ENCODE measurements at regions not wholly inside any gene's neighbourhood (a gene's known extent, or its start where the extent isn't known, plus 50 kb on each side); places are given as distances from the start of the nearest gene placed in this dataset.

DNA sequence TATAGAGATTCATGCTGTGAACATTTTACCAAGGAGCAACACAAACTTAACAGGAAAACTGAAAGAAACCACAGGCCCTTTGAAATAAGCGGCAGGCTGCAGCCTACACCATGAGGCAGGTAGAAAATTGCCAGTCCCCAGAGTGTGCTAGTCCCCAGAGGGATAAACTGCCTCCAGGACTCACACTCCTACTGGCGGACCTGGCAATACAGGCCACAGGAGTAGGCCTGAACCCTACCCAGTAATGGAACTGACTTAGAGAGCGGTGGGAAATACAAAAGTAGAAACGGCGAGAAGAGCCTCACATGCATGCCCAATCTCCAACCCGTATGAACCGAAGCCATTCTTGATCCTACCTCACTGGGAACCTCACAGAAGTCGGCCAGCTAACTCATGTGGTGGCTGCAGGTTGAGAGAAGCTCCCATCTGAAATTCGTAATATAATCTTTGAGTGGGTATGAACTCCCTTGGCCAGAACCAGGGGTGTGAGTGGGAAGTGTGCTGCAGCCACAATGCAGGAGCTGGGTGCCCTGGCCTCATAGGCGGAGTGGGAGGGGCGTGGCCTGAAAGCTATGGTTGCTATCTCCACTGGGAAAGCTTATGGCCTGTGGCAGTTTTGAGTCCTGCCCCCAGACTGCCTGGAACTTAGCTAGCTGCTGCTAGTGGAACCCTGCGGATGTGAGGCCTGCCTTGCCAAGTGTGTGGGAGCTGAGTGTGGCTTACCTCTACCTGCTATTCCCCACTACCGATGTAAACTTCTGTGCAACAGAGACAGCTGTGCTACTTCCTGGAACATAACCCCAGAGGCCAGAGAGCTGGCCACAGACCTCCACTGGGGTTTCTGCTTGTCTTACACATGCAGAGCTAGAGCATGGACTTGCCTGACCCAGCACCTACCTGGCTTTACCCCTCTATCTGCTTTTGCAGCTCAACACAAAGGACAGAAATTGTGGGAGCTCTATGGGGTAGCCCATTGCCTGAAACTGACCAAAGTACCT, 146.5 kb upstream of the COL21A1 start:
- H4K8ac ChIP-seq (replicated peaks; ENCODE audit: insufficient read length, low read depth, low read length) = no peak overlapping the region
- H3K9ac ChIP-seq (ENCODE audit: extremely low read depth, insufficient read length, low read length) = no peak overlapping the region
- no peak overlapping the region for H2AK5ac ChIP-seq (ENCODE audit: insufficient read length, low read length)
- no peak overlapping the region for H3K4me2 ChIP-seq (ENCODE audit: insufficient read depth, insufficient read length, low read length)
- Mint-ChIP-seq H3K36me3 (ENCODE audit: insufficient read depth in 1 of 3, low read depth in 3 of 3) (peaks cover 0 to 6% (median 0%) of the 10 kb centered on the region in 3 experiments; a peak in 1 of 7 replicates), H3K9me3 (peaks cover 4 to 5% of the 10 kb centered on the region in 2 experiments; a peak in 3 of 5 replicates), H3K27ac (no peak overlapping the region; a peak in 1 of 7 replicates), H3K27me3 (ENCODE audit: low read depth) (no peaks in the 10 kb centered on the region), H3K4me1 (no peaks in the 10 kb centered on the region), H3K4me3 (no peak overlapping the region)
- H3K4me1 ChIP-seq (ENCODE audit: insufficient read depth, low read length) = no peaks in the 10 kb centered on the region; the same call in 1 of the 2 replicates
- no peak overlapping the region; the same call in 1 of the 2 replicates for H3K14ac ChIP-seq (ENCODE audit: insufficient read depth, low read length)
- H2BK12ac ChIP-seq (ENCODE audit: insufficient read length, low read depth, low read length) = no peak overlapping the region
- no peak overlapping the region for H3T11ph ChIP-seq (ENCODE audit: low read length)
- H3K79me1 ChIP-seq (ENCODE audit: insufficient read depth, low read depth, low read length, poor library complexity, severe bottlenecking) = no peaks in the 10 kb centered on the region
- no peak overlapping the region for H3K4ac ChIP-seq (ENCODE audit: low read depth, low read length)
- no peak overlapping the region for H3K56ac ChIP-seq (ENCODE audit: insufficient read length, low read depth, low read length)
- H4K5ac ChIP-seq (ENCODE audit: insufficient read length, low read depth, low read length) = no peak overlapping the region
- H2BK15ac ChIP-seq (ENCODE audit: low read depth, low read length) = no peak overlapping the region
- no peak overlapping the region for H3K23ac ChIP-seq (ENCODE audit: insufficient read length, low read depth, low read length)
- no peaks in the 10 kb centered on the region for H3K79me2 ChIP-seq (ENCODE audit: insufficient read depth, low read length)
- no peak overlapping the region for H2BK5ac ChIP-seq (ENCODE audit: insufficient read length, low read length)
- no peak overlapping the region for H3K27ac ChIP-seq (ENCODE audit: insufficient read length, low read depth, low read length)
- no peaks in the 10 kb centered on the region for H3K27me3 ChIP-seq (ENCODE audit: insufficient read depth, low read length)
- no peak overlapping the region for H4K91ac ChIP-seq (ENCODE audit: insufficient read length, low read depth, low read length)
- no peaks in the 10 kb centered on the region for H3K9me3 ChIP-seq (ENCODE audit: control insufficient read depth, low read depth, low read length)
- no peak overlapping the region for H2BK120ac ChIP-seq (ENCODE audit: low read depth, low read length, poor library complexity, severe bottlenecking)
- no peak overlapping the region for H2BK20ac ChIP-seq (ENCODE audit: low read depth, low read length, poor library complexity, severe bottlenecking)
- H2AFZ ChIP-seq (ENCODE audit: low read length) = no peak overlapping the region
- WGBS (ENCODE audit: extremely low coverage, insufficient read length, low lambda C conversion rate) = no CpG with 5 or more reads among the region's 13 CpGs
- H3K23me2 ChIP-seq (ENCODE audit: insufficient read length, low read depth, low read length, poor library complexity, severe bottlenecking) = no peaks in the 10 kb centered on the region
- no peak for DNase-seq
- H3K18ac ChIP-seq (ENCODE audit: insufficient read length, low read depth, low read length) = no peak overlapping the region
- TF ChIP-seq, protein P1, sequence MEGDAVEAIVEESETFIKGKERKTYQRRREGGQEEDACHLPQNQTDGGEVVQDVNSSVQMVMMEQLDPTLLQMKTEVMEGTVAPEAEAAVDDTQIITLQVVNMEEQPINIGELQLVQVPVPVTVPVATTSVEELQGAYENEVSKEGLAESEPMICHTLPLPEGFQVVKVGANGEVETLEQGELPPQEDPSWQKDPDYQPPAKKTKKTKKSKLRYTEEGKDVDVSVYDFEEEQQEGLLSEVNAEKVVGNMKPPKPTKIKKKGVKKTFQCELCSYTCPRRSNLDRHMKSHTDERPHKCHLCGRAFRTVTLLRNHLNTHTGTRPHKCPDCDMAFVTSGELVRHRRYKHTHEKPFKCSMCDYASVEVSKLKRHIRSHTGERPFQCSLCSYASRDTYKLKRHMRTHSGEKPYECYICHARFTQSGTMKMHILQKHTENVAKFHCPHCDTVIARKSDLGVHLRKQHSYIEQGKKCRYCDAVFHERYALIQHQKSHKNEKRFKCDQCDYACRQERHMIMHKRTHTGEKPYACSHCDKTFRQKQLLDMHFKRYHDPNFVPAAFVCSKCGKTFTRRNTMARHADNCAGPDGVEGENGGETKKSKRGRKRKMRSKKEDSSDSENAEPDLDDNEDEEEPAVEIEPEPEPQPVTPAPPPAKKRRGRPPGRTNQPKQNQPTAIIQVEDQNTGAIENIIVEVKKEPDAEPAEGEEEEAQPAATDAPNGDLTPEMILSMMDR (conservative IDR thresholded peaks at IDR 0.05) = no peak
- H4K20me1 ChIP-seq (ENCODE audit: control insufficient read depth, insufficient read depth, insufficient read length) = no peaks in the 10 kb centered on the region
